Activated gamma-delta T cell (primary cell): ENCODE measurements at regions not wholly inside any gene's neighbourhood (a gene's known extent, or its start where the extent isn't known, plus 50 kb on each side); places are given as distances from the start of the nearest gene placed in this dataset.

ENCODE experiments used
- DNase-seq: peaks from one replicate; lab custom pipeline; 2025; lab: John Stamatoyannopoulos, UW

- DNase-seq, result no peak
Observed at GRCh38 chr2:9156483-9156882, 50.1 kb upstream of the ASAP2 start.

GRCh38 chr2:9154061-9154460, 52.6 kb upstream of the ASAP2 start:
- no peak for DNase-seq

- no peak for DNase-seq
Observed at GRCh38 chr2:9153643-9153980, 53.0 kb upstream of the ASAP2 start.

- DNase-seq, result no peak
Observed at GRCh38 chr2:9152975-9153642, 53.5 kb upstream of the ASAP2 start.

DNA sequence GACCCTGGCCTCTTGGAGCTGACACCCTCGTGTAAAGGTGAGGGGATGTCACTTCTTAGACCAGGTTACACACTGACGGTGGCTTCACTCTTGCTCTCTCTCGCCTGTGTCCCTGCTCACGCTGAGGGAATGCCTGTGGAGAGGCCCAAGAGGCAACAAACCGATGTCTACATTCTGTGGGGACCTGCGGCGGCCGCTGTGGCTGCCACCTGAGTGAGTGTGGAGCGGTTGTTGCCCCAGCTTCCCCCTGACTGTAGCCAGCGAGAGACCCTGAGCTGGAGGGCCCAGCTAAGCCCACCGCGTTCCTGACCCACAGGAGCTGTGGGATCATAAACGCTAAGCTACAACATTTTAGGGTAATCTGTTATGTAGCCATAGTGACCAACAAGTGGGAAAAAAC, 55.7 kb upstream of the ASAP2 start:
- no peak for DNase-seq

DNA sequence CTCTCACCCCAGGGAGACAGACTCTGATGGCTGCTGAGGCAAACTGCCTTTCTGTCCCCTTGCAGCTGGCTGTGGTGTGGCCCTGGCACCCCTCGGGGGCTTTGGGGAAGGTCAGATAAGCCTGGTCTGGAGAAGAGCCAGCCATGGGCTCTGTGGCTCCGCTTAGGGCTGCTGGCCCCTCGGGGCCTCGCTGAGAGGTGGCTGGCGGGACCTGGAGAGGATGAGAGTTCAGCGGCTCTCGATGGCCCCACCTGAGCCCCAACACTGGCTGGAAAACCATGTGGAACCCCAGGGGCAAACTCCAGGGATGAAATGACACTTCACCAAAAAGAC, 56.1 kb upstream of the ASAP2 start:
- no peak for DNase-seq

- no peak for DNase-seq
Observed at GRCh38 chr2:9149726-9150567, 56.7 kb upstream of the ASAP2 start.

DNA sequence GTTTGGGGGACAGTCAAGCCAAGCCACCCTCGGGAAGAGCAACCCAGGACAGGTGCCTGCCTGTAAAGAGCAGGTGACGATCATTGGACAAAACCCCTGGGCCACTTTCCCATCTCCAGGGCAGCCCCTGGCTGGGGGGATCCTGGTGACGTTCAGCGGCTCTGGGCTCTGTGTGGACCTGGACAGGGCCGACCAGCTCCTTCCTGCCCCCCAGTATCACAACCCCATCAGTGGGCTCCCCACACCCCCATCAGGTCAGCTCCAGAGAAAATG, 57.3 kb upstream of the ASAP2 start:
- DNase-seq, result no peak

- DNase-seq, result no peak
Observed at GRCh38 chr2:9146646-9147045, 60.0 kb upstream of the ASAP2 start.

GRCh38 chr2:9145752-9146430, 60.7 kb upstream of the ASAP2 start:
- no peak for DNase-seq

DNA sequence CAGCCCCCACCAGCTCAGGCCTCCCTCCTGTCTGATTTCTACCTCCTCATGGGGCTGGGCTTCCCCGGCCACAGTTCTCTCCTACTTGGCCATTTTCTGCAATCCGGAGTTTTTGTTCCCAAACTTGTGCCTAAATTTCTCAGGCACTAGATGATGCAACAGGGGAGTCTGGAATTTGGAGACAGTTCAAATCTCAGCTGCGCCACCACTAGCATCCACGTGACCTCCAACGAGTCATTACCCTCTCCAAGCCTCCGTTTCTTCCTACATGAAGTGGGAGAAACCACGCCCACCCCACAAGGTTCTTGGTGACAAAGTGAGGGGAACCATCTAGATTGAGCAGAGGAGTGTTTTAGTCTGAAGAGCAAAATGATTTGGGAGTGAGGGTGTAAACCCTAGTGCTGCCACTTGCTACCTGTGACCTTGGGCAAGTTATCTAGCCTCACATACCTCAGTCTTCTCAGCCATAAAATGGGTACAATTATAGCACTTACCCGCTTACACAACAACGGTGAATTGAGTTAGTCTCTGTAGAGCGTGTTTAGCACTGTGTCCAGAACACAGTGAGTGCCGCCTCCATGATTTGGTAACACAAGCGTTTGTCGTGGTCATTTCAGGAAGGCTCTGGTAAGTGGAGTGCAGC, 61.4 kb upstream of the ASAP2 start:
- DNase-seq, result no peak

DNA sequence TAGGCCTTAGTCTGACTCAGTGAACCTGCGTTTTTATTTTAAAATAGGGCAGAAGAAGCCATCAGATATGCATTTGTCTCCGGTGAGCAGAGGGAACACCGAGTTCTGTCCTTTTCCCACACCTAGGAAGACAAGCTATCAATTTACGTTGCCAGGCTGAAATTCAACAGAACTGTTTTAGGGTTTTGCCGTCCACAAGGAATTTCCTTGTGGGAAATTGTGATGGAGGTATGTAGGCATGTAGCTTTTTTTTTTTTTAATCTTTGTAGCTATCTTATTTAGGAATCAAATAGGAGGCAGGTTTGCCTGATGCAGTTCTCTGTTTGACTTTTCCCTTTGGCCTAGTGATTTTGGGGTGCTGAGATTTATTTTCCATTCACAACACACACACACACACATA, 62.0 kb upstream of the ASAP2 start:
- no peak for DNase-seq

GRCh38 chr2:9144046-9144445, 62.6 kb upstream of the ASAP2 start:
- DNase-seq, result no peak

GRCh38 chr2:9143264-9143815, 63.3 kb upstream of the ASAP2 start:
- DNase-seq, result no peak

DNA sequence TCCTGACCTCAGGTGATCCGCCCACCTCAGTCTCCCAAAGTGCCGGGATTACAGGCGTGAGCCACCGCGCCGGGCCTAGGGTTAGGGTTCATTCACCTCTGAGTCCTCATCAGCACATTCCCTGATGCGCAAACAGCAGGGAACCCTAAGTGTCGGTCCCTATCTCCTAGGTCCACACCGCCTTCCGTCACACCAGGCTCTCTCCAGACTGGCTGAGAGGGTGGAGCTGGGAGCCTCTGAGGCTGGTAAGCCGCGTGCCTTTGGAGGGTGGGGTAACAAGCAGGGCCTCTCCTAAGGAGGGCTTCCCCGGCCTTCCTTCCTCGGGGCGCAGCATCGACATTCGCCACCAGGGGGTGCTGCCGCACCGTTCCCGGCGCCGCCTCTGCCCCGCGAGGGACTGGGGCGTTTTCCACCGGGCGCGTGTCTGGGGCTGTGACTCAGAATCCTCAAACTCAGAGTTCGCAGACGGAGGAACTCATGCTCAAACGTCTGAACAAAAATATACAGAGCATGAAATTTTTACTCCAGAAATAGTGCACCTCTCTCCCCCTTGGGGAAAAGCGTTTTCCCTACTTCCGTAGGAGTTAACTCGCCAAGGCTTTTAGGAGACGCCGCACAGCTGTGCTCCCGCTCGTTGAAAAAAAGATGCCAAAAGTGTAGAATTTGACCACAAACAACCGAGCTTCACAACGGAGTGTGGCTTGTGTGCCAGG, 63.9 kb upstream of the ASAP2 start:
- DNase-seq, result peak; percentile 45

DNA sequence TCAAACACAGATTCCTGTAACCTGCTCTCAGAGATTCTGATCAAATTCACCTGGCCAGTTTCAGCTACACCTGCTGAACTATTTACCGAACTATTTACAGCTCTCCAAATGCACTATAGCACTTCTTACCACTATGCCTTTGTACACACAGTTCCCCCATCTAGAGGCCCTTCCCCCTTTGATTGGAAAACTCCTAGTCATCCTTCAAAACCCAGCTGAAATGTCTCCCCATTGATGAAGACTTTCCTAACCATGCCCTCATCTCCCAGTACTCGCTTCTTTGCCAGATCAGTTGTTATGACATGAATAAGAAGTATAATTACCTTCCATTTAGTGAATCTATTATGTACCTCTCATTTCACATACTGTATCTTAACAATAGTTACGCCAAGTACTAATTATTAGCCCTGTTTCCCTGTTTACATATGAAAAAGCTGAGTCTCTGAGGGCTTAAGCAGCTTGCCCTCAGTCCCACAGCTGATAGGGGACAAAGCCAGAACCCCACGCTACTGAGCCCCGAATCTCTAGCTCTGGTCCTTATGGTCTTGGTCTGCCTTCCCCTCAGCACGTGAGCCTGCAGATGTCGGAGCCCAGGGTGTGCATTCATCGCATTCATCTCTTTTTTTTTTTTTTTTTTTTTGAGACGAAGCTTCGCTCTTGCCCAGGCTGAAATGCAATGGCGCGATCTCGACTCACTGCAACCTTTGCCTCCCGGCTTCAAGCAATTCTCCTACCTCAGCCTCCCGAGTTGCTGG, 64.7 kb upstream of the ASAP2 start:
- no peak for DNase-seq

DNA sequence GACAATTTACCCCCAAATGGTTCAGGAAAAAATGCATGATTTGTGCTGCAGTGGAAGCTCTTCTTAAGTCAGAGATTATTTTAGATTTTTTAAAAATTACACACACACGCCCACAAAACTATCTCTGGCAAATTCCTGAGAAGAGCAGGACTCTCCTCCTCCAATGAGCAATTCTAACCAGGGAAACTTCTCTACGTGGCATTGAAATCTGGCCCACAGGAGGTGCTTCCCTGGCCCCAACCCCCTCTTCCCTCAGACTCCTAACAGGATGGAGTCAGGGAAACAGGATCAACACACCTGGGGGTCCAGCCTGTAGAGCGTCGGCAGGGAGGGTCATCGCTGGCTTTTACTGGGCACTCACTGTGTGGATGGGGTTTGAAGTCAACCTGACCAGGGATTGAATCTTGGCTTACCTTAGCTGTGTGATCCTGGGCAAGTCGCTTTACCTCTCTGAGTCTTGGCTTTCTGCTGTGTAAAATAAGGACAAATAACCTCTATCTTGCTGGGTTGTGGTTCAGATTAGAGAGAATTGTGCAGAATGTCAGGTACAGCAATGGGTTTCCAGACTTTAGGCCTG, 65.4 kb upstream of the ASAP2 start:
- no peak for DNase-seq

GRCh38 chr2:9140645-9141044, 66.0 kb upstream of the ASAP2 start:
- DNase-seq, result no peak

- no peak for DNase-seq
Observed at GRCh38 chr2:9139491-9140443, 66.8 kb upstream of the ASAP2 start.
